ENCODE measurements at regions not wholly inside any gene's neighbourhood (a gene's known extent, or its start where the extent isn't known, plus 50 kb on each side); places are given as distances from the start of the nearest gene placed in this dataset.
"Not testable (repeated sequence)": the region's sequence is repeated elsewhere in the genome, so short reads cannot be mapped to it uniquely, and the experiment has no call there.

DNA sequence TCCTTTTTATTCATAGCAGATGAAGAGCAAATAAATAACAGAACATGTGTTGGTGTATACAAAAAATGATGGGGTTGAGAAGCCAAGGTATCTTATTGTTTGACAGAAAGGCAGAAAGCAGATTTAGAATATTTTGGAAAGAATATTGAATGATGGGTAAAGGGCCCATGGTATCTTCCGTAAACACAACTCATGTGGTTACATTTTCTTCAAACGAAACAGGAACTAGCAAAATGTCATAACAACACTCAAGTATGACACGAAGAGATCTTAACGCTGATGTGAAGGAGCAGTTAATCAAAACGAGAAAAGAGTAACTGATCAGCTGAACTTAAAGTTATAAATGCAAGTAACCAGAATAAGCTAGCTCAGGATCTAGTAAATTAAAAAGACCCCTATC is 195.7 kb upstream of the GK2 start:
- DNase-seq, result no peak

DNA sequence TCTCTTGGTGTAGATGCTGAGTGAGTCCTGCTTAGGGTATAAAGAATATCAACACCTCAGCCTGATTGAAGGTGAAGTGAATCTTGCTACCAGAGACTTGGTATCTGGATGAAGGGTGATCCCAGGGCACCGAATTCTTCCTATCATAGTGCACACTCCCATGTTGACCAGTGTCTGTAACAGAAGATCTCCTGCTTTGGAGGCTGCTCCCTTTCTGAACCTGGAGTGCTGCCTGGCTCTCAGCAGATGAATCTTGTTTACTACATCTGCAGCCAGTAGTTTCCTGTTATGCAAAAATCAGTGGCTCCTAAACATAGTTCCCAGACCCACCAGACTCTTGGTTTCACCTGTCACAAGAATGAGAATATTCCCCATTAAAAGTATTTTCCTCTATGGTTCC is 191.7 kb upstream of the GK2 start:
- no peak for DNase-seq

DNA sequence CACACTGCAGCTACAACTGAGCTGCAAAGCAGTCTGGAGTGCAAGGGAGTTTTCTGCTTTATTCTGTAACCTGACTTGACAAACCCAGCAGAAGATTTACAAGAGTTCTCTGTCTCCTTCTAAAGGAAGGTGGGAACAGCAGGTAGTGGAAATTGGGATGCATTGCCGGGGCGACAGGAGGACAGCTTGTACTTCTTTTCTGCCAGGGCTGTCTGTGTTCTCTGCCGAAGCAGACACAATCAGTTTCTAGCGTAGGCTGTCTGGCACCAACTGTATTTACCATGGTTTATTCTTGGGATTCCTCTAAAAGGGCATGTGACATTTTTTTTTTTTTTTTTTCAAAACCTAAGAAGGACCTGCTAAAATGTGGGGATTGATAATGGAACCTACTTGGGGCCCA is 190.8 kb upstream of the GK2 start:
- DNase-seq, result no peak

DNA sequence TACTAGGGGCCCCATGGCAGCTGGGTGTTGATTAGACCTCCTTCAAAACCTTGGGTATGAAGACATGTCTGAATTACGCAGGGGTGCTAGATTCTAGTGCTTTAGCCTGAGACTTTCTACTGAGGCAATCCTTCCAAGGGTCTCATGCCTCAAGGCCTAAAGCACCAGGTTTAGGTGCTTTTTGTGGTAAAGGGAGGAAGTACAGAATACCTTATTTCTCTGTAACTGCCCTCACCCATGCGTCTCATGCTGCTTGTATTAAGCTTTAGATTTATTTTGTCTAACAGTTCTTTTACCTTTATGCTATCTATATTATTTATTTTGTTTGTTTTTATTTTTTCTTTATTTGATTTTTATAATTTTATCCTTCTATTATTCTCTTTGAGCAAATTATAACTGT is 190.2 kb upstream of the GK2 start:
- DNase-seq, result no peak

DNA sequence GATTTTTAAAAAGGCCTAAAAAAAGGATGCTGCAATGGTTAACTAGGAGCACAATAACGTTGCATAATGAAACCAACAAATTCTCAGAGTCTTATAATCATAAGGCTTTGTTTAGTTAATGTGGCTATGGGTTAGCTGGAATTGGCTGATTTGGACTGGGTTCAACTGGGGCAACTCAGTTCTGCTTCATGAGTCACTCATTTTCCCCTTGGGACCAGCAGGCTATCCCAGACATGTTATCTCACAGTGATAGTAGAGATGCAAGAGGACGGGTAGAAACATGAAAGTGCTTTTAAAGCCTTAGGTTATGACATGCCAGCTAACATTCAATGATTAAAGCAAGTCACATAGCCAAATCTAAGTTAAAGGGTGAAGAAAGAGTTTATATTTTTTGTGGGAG is 189.2 kb upstream of the GK2 start:
- no peak for DNase-seq

DNA sequence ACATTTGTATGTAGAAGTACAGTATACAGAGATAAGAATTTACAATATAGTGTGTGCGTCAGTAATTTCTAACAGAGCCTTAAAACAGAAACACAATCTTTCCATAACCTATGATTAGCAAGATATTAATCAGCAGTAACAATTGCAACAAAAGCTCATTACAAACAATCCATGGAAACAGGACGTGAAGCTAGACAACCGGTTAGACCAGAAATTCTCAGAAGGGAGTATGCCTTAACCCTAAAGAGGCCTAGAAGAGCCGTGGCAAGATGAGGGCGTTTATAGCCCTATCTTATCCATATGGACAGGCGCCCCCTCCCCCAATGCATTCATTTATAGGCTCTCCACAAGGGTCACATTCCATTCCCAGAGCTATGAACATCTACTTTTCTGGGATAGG is 184.2 kb upstream of the GK2 start:
- not testable (repeated sequence) for DNase-seq

DNA sequence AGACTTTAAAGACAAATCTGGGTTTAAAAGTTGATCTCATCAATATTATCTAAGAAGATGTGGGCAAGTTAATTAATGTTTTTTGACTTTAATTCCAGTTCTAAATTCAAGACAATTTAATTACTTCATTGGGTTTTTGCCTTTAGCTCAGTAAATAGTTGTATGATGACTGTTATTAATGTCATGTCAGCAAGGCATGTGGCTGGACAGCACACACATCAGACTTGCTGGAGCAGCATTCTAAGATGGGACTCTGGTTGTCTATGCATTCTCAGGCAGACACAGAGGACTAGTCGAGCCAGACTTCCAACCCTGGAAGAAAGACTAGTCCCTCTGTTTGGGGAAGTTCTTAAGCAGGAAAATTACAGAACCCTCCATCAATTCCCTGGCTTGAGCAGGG is 180.7 kb upstream of the GK2 start:
- no peak for DNase-seq

DNA sequence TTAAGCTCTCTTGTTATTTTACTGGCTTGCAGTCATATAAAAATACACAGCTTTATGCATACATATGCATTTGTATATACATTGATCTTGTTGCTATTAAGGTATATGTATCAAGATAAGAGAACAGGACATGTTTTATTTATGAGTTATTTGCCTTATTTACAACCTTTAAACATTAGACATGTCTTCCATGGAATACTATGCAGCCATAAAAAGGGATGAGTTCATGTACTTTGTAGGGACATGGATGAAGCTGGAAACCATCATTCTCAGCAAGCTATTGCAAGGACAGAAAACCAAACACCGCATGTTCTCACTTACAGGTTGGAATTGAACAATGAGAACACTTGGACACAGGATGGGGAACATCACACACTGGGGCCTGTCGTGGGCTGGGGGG is 179.2 kb upstream of the GK2 start:
- not testable (repeated sequence) for DNase-seq

DNA sequence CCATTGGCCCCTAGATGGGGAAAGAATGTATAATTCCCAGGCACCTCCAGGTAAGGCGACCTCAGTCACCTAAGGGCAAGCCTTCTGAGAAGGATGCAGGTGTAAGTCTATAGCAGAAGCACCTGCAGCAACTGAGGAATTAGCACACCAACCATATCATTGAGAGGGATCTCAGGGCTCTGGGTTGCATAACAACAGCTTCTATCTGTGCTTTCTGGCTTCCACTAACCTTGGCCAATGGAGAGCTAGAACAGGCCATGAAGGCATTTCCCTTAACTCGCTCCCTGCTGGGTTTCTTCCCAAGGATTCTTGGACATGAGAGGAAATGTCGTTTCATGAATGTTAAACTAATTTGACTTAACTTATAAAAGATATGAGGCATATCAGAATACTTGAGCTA is 177.8 kb upstream of the GK2 start:
- no peak for DNase-seq

DNA sequence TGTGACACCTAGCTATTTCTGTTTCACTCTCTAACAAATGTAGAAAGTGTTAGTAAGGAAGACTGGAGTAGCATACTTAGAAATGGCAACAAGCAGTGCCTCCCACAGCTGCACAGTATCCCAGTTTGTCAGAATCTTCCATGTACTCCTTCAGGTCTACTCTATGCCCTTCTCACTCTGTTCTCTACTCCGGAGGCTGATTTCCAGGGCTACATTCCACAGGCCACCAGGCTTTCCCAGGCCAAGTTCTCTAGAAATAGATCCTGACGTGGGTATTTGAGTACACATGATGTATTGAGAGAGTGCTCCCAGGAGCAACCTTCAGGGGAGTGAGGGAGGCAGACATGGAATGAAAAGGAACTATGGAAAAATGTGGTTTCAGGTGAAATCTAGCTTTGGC is 177.3 kb upstream of the GK2 start:
- no peak for DNase-seq

DNA sequence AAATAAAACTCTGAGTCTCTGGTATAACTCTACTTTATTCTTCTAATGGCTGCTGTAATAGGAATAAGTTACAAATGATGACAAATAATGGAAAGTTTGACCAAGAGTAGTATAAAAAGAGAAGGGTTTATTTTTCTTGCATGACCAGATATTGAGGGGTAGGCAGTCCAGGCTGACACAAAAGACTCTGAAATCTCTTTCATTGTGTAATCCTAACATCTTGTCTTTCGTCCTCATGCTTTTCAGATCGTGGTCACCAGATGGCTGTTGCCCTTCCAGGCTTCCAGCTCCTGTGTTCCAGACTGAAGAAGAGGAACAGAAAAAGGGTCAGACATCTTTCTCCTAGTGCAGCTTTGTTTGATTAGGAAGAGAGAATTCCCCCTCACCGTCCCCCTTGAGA is 176.9 kb upstream of the GK2 start:
- DNase-seq, result no peak

DNA sequence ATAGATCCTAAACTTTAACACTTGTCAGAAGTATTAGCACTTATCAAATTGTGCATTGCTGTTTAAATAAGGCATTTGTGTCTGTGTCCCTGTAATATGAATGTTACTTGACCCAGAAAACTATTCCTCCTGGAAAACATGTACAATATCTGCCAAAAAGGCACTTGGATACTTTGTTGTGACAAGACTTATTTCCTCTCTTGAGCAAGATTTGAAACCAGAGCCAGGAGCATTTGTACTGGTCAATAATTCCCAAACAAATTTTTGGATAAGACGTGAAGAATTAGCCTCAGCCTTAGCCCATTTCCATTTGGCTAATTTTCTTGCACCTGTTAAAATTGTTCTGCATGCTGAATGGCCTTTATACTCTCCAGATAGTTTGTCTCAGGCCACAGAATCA is 176.3 kb upstream of the GK2 start:
- no peak for DNase-seq

DNA sequence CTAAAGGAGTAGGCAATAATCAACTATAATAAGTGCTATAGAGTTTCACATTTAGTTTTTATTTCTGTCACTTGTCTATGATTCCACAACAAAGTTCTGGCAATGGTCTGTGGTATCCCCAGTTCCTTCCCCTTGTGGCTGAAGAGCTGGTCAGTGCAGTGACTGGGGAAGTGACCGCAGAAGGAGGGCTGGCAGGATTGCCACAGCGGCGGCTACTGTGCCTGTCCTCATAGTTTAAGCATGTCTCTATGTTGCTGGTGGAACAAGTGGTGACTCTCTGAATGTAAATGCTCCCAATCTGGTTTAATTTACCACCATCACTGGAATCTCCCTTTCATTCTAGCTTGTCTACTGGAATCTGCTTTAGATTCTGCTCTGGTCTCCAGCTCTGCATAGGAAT is 170.6 kb upstream of the GK2 start:
- DNase-seq, result peak in 1 of 2 donors; percentile 27

DNA sequence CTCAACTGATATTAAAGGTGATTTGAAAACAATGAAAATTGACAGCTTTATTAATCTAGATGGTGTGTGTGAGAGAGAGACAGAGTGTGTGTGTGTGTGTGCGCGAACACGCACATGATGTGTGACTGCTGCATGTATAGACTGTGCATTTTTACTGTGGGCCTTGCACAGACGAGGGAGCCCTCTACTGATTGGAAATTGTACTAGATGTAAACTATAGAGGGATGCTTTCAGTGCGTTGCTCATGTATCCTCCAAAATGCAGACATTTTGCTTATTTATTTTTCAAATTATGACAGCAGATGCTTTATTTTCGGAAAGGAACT is 168.4 kb upstream of the GK2 start:
- DNase-seq, result peak in 1 of 2 donors; percentile 3

DNA sequence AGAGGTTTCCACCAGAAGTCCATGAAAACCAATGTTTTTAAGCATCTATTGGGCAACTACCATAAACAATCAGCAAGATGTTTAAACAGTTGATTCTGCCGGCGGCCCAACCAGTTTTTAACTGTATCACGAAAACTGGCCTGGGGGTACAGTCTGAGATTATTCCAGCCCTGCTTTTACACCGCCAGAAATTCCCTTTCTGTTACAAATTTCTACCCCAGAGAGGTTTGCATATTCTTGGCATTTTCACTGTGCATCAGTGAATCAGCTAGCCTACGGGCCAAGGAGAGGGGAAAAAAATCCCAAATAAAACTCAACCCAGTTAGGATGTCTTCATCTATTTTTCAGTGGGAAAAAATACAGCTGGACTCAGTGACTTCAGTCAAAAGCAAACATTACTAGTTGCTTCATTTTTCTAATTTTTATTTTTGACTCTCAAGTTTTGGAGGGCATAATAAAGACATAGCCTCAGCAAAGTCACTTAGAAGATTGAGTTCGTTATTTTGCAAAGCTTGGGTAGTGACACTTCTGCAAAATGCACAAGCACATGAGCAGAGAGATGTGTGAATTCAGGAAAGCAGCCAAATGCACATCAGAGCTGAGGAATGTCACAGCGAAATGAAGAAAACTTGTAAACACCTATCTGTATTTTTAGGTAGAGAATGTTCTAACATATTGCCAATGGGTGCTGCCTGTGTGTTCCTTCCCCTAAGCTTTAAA is 167.8 kb upstream of the GK2 start:
- DNase-seq, result no peak

DNA sequence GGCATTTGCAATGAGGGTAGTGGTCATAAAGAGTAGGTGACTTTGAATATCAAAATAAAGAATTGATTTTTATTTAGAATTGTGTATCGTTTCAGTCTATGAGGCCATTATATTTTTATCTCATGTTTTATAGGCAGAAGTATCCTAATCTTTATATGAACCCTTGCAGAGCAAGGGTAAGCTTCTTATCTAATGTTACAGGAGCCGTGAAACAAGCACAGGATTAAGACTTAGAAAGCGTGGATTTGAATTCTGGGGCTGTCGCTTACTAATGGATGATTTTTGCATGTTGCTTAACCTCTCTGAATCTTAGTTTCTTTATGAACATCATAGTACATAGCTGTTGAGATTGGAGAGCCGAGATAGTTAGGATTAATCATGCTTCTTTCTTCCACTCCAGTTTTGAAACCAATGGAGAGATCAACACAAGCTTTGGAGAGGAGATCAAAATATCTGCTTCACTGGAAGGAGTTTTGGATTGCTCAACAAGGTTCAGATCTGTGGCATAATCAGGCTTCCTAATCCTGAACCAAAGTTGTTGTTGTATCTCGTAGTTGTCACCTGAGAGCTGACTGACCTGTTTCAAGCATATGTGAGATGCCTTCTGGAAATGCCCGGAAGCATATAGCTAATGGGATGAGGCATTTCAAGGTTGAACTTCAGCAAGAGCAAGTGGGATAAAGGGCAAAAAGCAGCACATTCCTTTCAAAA is 166.9 kb upstream of the GK2 start:
- DNase-seq, result no peak

DNA sequence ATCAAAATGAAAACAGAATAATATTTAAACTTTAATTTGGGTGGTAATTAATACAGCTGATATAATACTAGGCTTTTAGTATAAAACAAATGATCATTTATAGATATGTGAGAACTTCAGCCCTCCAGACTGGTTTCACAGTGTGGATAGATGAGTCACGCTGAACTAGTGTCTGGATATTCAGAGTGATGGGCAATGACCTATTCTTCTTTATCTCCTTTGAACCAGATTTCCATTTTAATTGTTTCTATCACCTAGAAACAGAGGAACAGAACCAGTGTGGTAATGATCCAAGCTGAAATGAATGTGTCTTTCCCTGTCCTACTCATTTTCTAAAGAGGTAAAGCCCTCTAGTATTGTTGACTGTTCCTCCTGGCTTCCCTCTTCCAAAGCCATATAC is 155.2 kb upstream of the GK2 start:
- no peak for DNase-seq

DNA sequence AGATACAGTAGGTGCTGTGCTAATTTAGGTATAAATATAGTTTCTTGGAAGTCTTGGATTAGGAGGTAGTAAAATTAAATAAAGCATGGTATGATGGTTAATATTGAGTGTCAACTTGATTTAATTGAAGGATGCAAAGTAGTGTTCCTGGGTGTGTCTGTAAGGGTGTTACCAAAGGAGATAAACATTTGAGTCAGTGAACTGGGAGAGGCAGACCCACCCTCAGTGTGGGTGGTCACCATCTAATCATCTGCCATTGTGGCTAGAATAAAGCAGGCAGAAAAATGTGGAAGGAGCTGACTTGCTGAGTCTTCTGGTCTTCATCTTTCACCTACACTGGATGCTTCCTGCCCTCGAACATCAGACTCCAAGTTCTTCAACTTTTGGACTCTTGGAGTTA is 153.7 kb upstream of the GK2 start:
- no peak for DNase-seq

DNA sequence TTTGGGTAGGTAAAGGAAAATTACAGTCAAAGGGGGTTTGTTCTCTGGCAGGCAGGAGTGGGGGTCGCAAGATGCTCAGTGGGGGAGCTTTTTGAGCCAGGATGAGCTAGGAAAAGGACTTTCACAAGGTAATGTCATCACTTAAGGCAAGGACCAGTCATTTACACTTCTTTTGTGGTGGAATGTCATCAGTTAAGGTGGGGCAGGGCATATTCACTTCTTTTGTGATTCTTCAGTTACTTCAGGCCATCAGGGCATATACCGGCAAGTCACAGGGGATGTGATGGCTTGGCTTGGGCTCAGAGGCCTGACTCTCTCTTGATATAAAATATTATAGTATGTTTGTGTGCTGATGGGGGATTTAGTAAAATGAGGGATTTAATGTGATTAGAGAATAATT is 151.4 kb upstream of the GK2 start:
- DNase-seq, result not testable (repeated sequence)

DNA sequence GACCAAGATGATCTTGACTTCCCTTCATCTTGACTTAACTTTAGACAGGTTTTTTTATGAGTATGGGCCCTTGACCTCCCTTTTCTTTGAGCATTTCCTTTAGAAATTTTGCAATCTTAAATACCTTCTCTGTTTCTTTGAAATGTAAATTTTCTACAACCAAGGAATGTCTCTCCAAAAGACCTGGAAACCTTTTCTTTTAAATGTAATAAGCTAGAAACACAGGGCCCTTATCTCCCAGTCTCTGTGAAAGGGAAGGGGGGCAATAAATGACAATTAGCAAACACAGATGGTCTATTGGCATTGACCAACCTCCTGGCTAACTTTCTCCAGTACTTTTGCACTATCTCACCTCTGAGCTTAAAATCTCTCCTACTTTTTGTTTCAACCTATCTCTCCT is 144.3 kb upstream of the GK2 start:
- no peak for DNase-seq

DNA sequence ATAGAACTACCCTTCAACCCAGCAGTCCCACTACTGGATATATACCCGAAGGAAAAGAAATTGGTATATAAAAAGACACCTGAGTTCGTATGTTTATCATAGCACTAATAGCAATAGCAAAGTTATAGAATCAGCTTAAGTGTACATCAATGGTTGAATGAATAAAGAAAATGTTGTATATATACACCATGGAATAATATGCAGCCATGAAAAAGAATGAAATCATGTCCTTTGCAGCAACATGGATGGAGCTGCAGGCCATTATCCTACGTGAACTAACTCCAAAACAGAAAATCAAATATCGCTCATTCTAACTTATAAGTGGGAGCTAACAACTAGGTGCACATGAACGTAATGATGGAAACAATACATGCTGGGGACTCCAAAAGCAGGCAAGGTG is 143.5 kb upstream of the GK2 start:
- DNase-seq, result no peak

DNA sequence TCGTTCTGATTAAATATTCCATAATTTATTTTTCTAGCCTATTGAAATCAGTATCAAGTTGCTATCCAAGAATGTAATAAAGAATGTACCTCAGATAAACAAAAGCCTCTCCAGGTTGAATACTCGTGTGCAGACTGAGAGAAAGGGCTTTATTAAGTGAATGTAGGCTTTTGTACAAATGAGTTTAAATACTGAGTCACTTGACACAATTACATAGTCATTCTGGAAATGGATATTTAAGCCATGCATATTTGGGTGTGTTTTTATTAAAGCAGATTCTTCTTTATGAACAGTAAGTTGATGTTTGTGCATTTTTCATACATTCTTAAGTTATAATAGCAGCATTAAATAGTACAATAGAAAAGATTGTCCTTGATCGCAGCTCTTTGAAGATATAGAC is 139.8 kb upstream of the GK2 start:
- DNase-seq, result no peak

DNA sequence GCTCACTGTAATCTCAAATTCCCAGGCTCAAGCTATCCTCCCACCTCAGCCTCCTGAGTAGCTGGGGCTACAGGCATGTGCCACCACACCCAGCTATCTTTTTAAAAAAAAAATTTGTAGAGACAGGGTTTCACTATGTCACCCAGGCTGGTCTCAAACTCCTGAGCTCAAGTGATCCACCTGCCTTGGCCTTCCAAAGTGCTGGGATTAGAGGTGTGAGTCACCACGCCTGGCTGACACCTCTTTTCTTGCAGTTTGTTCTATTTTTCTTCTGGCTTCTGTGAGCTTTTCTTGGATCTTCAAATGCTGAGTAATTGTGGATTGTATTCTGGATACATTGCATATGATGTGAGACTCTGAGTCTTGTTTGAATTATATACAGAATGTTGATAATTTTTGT is 137.3 kb upstream of the GK2 start:
- not testable (repeated sequence) for DNase-seq

DNA sequence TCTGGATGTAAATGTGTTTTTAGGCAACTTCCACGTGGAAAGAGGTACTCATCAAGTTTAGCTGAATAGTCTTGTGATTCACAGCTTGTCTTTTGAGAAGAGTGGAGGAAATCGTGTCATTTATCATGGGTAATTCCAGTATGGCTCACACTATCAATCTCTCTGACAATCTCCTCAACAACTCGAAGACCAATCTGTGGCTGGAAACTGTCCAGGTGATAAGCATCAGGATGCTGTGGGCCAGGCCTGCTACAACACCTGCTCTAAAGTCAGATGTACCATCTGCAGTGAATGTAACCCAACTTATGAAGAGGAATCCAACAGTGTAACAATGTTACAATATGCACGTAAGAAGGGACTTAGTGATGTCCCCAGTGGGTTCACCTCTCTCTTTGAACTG is 132.1 kb upstream of the GK2 start:
- no peak for DNase-seq

DNA sequence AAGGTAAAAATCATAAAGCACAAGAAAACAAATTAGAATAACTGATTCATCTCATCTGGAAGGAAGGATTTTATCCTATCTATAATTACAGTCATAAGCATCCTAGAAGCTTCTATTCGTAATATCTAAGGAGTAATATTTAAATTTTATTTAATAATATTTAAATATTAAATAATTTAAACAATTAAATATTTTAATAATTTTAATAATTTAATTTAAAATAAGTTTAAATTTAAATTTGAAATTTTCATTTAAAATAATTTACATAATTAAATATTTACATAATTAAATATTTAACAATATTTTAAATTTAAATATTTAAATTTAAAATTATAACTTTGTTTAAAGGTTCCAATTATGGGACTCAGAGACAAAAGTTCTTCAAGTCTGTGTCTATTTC is 127.5 kb upstream of the GK2 start:
- DNase-seq, result no peak
